ENCODE measurements at regions not wholly inside any gene's neighbourhood (a gene's known extent, or its start where the extent isn't known, plus 50 kb on each side); places are given as distances from the start of the nearest gene placed in this dataset.

- TF ChIP-seq CTCF (IDR thresholded peaks at IDR 0.05) = no peak
- DNase-seq (ENCODE audit: low spot score in 2 of 2) = no peak
- H3K9me3 ChIP-seq = no peaks in the 10 kb centered on the region
- intact Hi-C loops (cut with DNase I) = no loop called here
- no peaks in the 10 kb centered on the region for H3K4me1 ChIP-seq
- H3K27me3 ChIP-seq = no peaks in the 10 kb centered on the region
- no peaks in the 10 kb centered on the region for H3K36me3 ChIP-seq
- no peak overlapping the region for H3K4me3 ChIP-seq
- H3K27ac ChIP-seq = no peak overlapping the region
These were observed 193.8 kb upstream of the BCOR start for GRCh38 chrX:40291553-40291952.

GRCh38 chrX:40290517-40290916, 192.8 kb upstream of the BCOR start:
- intact Hi-C loops (cut with DNase I) = no loop called here
- no peaks in the 10 kb centered on the region for H3K9me3 ChIP-seq
- H3K36me3 ChIP-seq = no peaks in the 10 kb centered on the region
- no peak for TF ChIP-seq CTCF (IDR thresholded peaks at IDR 0.05)
- no peak for DNase-seq (ENCODE audit: low spot score in 2 of 2)
- H3K27ac ChIP-seq = no peak overlapping the region
- no peaks in the 10 kb centered on the region for H3K27me3 ChIP-seq
- H3K4me3 ChIP-seq = no peak overlapping the region
- H3K4me1 ChIP-seq = no peaks in the 10 kb centered on the region

- Histone ChIP-seq H3K4me1 (no peaks in the 10 kb centered on the region), H3K27ac (no peak overlapping the region), H3K4me3 (no peak overlapping the region), H3K27me3 (no peaks in the 10 kb centered on the region), H3K9me3 (no peaks in the 10 kb centered on the region), H3K36me3 (no peaks in the 10 kb centered on the region)
- intact Hi-C loops (cut with DNase I) = no loop called here
- no peak for DNase-seq (ENCODE audit: low spot score in 2 of 2)
- TF ChIP-seq CTCF (IDR thresholded peaks at IDR 0.05) = no peak
These were observed 188.1 kb upstream of the BCOR start for GRCh38 chrX:40285876-40286275.

GRCh38 chrX:40284852-40285251, 187.1 kb upstream of the BCOR start:
- H3K36me3 ChIP-seq = no peaks in the 10 kb centered on the region
- intact Hi-C loops (cut with DNase I) = no loop called here
- DNase-seq (ENCODE audit: low spot score in 2 of 2) = no peak
- H3K4me1 ChIP-seq = no peaks in the 10 kb centered on the region
- TF ChIP-seq CTCF (IDR thresholded peaks at IDR 0.05) = no peak
- H3K27ac ChIP-seq = no peak overlapping the region
- no peaks in the 10 kb centered on the region for H3K9me3 ChIP-seq
- no peak overlapping the region for H3K4me3 ChIP-seq
- H3K27me3 ChIP-seq = no peaks in the 10 kb centered on the region

GRCh38 chrX:40283981-40284380, 186.2 kb upstream of the BCOR start:
- TF ChIP-seq CTCF (IDR thresholded peaks at IDR 0.05) = no peak
- Histone ChIP-seq H3K36me3 (no peaks in the 10 kb centered on the region), H3K27ac (no peak overlapping the region), H3K9me3 (no peaks in the 10 kb centered on the region), H3K4me3 (no peak overlapping the region), H3K27me3 (no peaks in the 10 kb centered on the region), H3K4me1 (no peaks in the 10 kb centered on the region)
- no peak for DNase-seq (ENCODE audit: low spot score in 2 of 2)
- intact Hi-C loops (cut with DNase I) = no loop called here

GRCh38 chrX:40282946-40283660, 185.3 kb upstream of the BCOR start:
- TF ChIP-seq CTCF (IDR thresholded peaks at IDR 0.05) = no peak
- no peak overlapping the region for H3K4me3 ChIP-seq
- H3K9me3 ChIP-seq = no peaks in the 10 kb centered on the region
- intact Hi-C loops (cut with DNase I) = no loop called here
- no peaks in the 10 kb centered on the region for H3K36me3 ChIP-seq
- DNase-seq (ENCODE audit: low spot score in 2 of 2) = no peak
- no peaks in the 10 kb centered on the region for H3K27me3 ChIP-seq
- no peaks in the 10 kb centered on the region for H3K4me1 ChIP-seq
- peak overlapping the region; percentile 16 to 46 for H3K27ac ChIP-seq

All from ascending aorta (tissue), 2 donors.